ENCODE measurements at regions not wholly inside any gene's neighbourhood (a gene's known extent, or its start where the extent isn't known, plus 50 kb on each side); places are given as distances from the start of the nearest gene placed in this dataset.

DNA sequence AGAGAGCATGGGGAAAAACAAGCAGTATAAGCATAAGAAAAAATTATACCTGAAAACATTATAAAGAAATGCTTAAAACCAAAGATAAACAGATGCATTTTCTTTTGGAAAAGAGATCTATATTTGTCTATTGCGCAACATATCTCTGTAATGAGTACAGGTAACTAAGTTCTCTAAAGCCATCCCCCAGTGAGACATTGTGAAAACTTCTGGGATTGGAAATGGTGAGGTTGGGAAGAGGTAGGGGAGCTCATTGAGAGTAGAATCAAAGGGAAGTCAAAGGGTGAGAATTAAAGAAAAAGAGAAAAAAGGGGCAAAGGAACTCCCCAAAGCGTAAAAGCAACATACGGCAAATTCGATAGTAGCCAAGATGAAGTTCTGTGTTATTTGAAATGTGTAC is 257.9 kb upstream of the RBFOX1 start:
- no peak for DNase-seq (ENCODE audit: low spot score)

DNA sequence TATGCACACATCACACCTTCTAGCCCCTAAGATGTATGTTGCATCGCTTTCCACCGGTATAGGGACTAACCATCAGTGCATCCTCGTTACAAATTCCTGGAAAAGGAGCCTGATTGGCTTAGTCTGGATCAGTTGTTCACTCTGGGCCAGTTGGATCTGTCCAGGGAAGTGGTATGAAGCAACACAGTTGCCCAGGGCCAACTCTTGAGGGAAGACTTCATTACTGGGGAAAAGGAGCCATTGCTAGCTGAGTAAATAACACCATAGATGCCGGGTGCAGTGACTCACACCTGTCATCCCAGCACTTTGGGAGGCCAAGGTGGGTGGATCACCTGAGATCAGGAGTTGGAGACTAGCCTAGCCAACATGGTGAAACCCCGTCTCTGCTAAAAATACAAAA is 275.2 kb upstream of the RBFOX1 start:
- DNase-seq (ENCODE audit: low spot score) = no peak
- TF ChIP-seq CTCF (IDR thresholded peaks at IDR 0.05; ENCODE audit: extremely low read depth, missing control alignments) = no peak

More for the DNA sequence above, 257.9 kb upstream of the RBFOX1 start:
- no peak for TF ChIP-seq CTCF (IDR thresholded peaks at IDR 0.05; ENCODE audit: extremely low read depth, missing control alignments)

DNA sequence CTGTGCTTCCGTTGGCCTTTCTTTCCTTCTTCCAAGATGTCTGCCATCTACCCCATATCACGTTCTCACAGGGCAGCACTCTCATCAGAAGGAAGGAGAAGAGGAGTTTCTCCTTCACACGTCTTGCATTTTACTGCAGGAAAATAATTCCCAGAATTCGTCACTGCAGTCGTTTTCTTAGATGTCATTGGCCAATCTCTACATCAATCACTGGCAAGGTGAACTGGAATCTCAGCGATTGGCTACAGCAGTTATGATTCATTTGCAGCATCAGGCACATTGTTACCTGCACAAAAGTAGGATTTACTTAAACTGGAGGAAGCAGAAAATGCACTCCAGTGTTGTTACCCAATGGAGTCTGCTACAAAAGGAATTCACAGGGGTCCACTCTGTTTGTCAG is 277.2 kb upstream of the RBFOX1 start:
- no peak for TF ChIP-seq CTCF (IDR thresholded peaks at IDR 0.05; ENCODE audit: extremely low read depth, missing control alignments)
- no peak for DNase-seq (ENCODE audit: low spot score)

DNA sequence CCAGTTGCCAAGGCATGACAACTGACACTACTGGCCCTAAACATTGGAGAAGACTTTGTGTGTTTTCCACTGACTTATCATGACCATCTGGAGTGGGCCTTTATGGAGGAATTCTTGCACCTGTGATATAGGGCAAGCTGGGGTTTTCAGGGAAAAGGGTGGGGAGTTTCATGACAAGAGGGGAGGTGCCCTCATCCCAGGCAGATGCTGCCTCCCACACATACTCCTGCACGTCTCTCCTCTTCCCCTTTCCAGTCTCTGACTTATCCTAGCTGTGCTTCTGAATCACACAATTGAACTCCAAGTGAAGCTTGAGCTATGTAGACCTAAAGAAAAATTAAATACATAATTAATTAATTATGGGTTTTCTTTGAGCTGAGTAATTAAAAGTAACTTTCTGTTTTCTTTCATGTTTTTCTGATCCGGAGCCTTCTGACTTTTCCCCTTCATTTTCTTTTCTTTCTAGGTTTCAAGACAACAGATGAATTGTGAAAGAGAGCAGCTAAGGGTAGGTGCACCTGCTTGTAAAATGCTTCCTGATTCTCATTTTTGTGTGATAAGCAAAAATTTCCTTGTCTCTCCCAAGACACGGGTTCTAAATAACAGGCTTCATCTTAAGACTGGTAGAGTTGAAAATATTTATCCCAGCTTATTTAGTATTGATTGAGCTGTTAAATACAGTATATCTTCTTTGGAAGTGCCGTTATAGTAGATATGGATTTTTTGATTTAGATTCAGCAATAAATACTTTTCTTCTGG is 280.9 kb upstream of the RBFOX1 start:
- TF ChIP-seq CTCF (IDR thresholded peaks at IDR 0.05; ENCODE audit: extremely low read depth, missing control alignments) = no peak

DNA sequence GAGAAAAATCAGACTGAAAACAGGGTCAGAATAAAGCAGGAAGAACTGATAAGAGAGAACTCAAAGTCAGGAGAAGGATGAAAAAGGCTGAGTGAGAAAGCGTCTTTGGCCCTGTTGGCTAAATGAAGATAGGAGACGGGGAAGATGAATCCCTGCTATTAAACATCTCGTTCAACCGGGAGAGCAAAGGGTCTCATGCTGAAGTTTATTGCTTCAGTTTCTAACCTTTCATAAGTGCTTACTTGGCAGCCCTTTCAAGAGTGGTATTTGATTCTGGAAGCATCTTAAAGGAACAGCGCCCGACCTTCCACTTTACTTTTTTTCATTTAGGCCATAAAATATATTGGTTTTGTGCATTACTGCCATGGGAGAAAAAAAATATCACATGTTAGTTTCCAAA is 288.3 kb upstream of the RBFOX1 start:
- no peak for TF ChIP-seq CTCF (IDR thresholded peaks at IDR 0.05; ENCODE audit: extremely low read depth, missing control alignments)
- DNase-seq (ENCODE audit: low spot score) = no peak

More for the DNA sequence above, 280.9 kb upstream of the RBFOX1 start:
- no peak for DNase-seq (ENCODE audit: low spot score)

GRCh38 chr16:7038475-7038874 is 294.2 kb upstream of the RBFOX1 start:
- DNase-seq (ENCODE audit: low spot score) = no peak
- TF ChIP-seq CTCF (IDR thresholded peaks at IDR 0.05; ENCODE audit: extremely low read depth, missing control alignments) = no peak

DNA sequence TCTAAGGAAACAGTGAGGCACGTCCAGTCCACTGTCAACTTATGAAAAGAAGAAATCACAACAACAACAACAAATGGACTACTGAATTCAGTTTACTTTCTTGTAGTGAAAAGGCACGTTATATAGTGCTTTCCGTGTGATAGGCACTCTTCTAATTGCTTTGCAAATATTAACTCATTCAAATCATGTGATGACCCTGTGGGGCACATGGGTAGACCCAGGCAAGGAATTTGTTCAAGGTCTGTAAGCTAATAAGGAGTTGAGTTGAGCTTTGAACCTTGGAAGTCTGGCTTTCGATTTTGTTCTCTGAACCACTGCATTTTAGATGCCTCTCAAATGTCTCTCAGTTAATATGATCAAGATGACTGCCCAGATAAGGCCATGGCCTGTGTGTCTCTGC is 295.1 kb upstream of the RBFOX1 start:
- no peak for DNase-seq (ENCODE audit: low spot score)
- no peak for TF ChIP-seq CTCF (IDR thresholded peaks at IDR 0.05; ENCODE audit: extremely low read depth, missing control alignments)

All from GM20000 (cell line).